Fibroblast of lung (primary cell): ENCODE measurements at regions not wholly inside any gene's neighbourhood (a gene's known extent, or its start where the extent isn't known, plus 50 kb on each side); places are given as distances from the start of the nearest gene placed in this dataset.

Experiments used
- CTCF ChIP-seq, 2 donors: IDR thresholded peaks in 1 of 2; conservative IDR thresholded peaks in 1 of 2; 1 replicate in 1 of 2; 2 replicates in 1 of 2; pipeline ENCODE4 v1.5.1; 2011 to 2012; ENCODE audit warnings: low read length in 2 of 2, control low read depth in 1 of 2, inconsistent platforms in 1 of 2, low read depth in 1 of 2, mild to moderate bottlenecking in 1 of 2
- EZH2 ChIP-seq: IDR thresholded peaks from 2 replicates; pipeline ENCODE4 v1.5.1; 2012; ENCODE audit warnings: low read length, control low read depth, mild to moderate bottlenecking; ENCODE audit errors: missing control alignments

GRCh38 chr2:121900391-121900790, 144.9 kb downstream of the TSN start:
- TF ChIP-seq CTCF (conservative IDR thresholded peaks at IDR 0.05 in 1 of 2, IDR thresholded peaks at IDR 0.05 in 1 of 2; ENCODE audit: low read depth in 1 of 2, low read length in 2 of 2) (no peak), EZH2 (no peak)
